ENCODE measurements at regions not wholly inside any gene's neighbourhood (a gene's known extent, or its start where the extent isn't known, plus 50 kb on each side); places are given as distances from the start of the nearest gene placed in this dataset.

DNA sequence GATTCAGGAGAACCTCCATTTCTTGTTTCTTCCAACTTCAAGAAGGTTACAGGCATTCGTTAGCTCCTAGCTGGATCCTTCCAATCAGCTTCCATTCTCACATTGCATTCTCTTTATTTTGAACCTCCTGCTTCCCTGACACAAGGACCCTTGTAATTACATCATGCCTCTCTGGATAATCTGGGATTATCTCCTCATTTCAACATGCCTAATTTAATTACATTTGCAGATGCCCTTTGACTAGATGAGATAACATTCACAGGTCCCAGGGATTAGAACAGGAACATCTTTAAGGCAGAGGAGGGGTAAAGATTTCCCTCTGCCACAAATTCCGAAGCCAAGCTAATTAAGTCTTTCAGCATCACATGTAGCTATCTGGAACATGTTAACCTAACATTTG lies 753.8 kb upstream of the PCDH7 start:
- Histone ChIP-seq H3K27me3 (no peaks in the 10 kb centered on the region), H3K4me1 (no peaks in the 10 kb centered on the region), H3K27ac (no peak overlapping the region), H3K36me3 (replicated peaks in 1 of 2; ENCODE audit: insufficient read depth in 1 of 2, low read depth in 2 of 2) (no peaks in the 10 kb centered on the region), H3K9me3 (no peaks in the 10 kb centered on the region), H3K4me3 (no peak overlapping the region)
- DNase-seq (no peak), ATAC-seq (no peak)
- WGBS, 2 donors, result 38 to 50% methylated on average over 2 of the region's 2 CpGs
- intact Hi-C loops (cut with DNase I), result no loop called here
- TF ChIP-seq, protein P1, sequence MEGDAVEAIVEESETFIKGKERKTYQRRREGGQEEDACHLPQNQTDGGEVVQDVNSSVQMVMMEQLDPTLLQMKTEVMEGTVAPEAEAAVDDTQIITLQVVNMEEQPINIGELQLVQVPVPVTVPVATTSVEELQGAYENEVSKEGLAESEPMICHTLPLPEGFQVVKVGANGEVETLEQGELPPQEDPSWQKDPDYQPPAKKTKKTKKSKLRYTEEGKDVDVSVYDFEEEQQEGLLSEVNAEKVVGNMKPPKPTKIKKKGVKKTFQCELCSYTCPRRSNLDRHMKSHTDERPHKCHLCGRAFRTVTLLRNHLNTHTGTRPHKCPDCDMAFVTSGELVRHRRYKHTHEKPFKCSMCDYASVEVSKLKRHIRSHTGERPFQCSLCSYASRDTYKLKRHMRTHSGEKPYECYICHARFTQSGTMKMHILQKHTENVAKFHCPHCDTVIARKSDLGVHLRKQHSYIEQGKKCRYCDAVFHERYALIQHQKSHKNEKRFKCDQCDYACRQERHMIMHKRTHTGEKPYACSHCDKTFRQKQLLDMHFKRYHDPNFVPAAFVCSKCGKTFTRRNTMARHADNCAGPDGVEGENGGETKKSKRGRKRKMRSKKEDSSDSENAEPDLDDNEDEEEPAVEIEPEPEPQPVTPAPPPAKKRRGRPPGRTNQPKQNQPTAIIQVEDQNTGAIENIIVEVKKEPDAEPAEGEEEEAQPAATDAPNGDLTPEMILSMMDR (IDR thresholded peaks at IDR 0.05), result no peak
- no peak for TF ChIP-seq POLR2A (IDR thresholded peaks at IDR 0.05)

DNA sequence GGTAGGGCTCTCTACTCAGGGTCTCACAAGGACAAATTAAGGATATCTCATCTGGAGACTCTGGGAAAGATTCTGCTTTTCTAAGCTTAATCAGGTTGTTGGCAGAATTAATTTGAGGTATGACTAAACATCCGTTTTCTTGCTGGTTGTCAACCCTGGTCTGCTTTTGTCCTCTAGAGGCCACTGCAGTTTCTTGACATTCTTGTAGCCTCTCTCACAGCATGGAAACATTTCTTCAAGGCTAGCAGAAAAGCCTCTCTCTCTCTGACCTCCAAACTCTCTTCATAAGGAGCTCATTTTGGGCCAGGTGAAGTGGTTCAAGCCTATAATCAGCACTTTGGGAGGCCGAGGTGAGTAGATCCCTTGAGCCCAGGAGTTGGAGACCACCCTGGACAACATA lies 749.5 kb upstream of the PCDH7 start:
- intact Hi-C loops (cut with DNase I), result no loop called here
- ATAC-seq (no peak), DNase-seq (no peak)
- no peaks in the 10 kb centered on the region for H3K27me3 ChIP-seq
- 40 to 41% methylated on average over 2 of the region's 2 CpGs for WGBS, 2 donors
- no peaks in the 10 kb centered on the region for H3K9me3 ChIP-seq
- TF ChIP-seq POLR2A (IDR thresholded peaks at IDR 0.05), result no peak
- TF ChIP-seq, protein P1 (IDR thresholded peaks at IDR 0.05), result no peak
- no peak overlapping the region for H3K4me3 ChIP-seq
- no peak overlapping the region for H3K27ac ChIP-seq
- H3K36me3 ChIP-seq (replicated peaks in 1 of 2; ENCODE audit: insufficient read depth in 1 of 2, low read depth in 2 of 2), result no peaks in the 10 kb centered on the region
- no peaks in the 10 kb centered on the region for H3K4me1 ChIP-seq

- Histone ChIP-seq H3K4me1 (no peaks in the 10 kb centered on the region), H3K9me3 (no peaks in the 10 kb centered on the region), H3K27me3 (no peaks in the 10 kb centered on the region), H3K4me3 (no peak overlapping the region), H3K27ac (no peak overlapping the region), H3K36me3 (replicated peaks in 1 of 2; ENCODE audit: insufficient read depth in 1 of 2, low read depth in 2 of 2) (no peaks in the 10 kb centered on the region)
- TF ChIP-seq POLR2A (IDR thresholded peaks at IDR 0.05), result no peak
- TF ChIP-seq, protein P1 (IDR thresholded peaks at IDR 0.05), result no peak
- DNase-seq (no peak), ATAC-seq (no peak)
- intact Hi-C loops (cut with DNase I), result no loop called here
- 77 to 83% methylated on average over 3 of the region's 3 CpGs for WGBS, 2 donors
Observed at GRCh38 chr4:29972121-29972520, 748.0 kb upstream of the PCDH7 start.

DNA sequence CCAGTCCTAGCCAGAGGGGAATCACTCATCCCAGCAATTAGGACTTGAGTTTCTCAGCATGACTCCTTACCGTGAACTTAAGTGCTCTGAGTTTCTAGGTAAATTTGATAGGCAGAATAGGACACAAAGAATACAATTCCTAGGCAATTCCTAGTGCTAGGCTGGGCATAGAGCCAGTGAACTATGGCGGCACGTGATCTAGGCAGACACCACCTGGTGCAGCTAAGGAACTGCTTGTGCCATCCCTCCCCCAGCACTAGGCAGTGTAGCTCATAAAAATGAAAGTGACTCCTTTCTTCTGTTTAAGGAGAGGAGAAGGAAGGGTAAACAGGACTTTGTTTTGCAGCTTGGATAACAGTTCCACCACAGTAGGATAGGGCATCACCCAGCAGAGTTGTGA lies 736.3 kb upstream of the PCDH7 start:
- Histone ChIP-seq H3K9me3 (no peaks in the 10 kb centered on the region), H3K4me3 (no peak overlapping the region), H3K27me3 (no peaks in the 10 kb centered on the region), H3K4me1 (no peaks in the 10 kb centered on the region), H3K27ac (no peak overlapping the region), H3K36me3 (replicated peaks in 1 of 2; ENCODE audit: insufficient read depth in 1 of 2, low read depth in 2 of 2) (no peaks in the 10 kb centered on the region)
- WGBS, 2 donors, result 63 to 65% methylated on average over 1 to 3 of the region's 3 CpGs
- TF ChIP-seq, protein P1 (IDR thresholded peaks at IDR 0.05), result no peak
- no peak for TF ChIP-seq POLR2A (IDR thresholded peaks at IDR 0.05)
- DNase-seq, result no peak
- no peak for ATAC-seq
- intact Hi-C loops (cut with DNase I), result no loop called here

DNA sequence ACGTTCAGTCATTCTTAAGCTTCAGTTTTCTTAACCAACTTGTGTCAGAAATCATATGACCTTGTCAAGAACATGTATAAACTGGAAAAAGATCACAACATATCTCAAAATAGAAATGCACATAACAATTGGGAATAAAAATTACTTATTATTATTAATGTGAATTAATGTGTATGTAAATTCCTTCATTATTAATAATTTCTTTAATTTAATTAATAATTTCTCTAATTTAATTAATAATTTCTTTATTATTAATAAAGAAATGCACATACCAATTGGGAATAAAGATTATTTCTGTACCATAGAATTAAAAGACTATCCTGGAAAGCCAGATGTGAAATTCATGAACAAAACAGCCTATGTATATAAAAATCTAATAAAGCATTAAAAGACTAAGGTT lies 718.5 kb upstream of the PCDH7 start:
- H3K36me3 ChIP-seq (replicated peaks in 1 of 2; ENCODE audit: insufficient read depth in 1 of 2, low read depth in 2 of 2), result no peaks in the 10 kb centered on the region
- intact Hi-C loops (cut with DNase I), result no loop called here
- WGBS, 2 donors, result 40 to 48% methylated on average over 1 of the region's 1 CpG
- H3K4me1 ChIP-seq, result no peaks in the 10 kb centered on the region
- H3K9me3 ChIP-seq, result no peaks in the 10 kb centered on the region
- DNase-seq, result no peak
- no peak overlapping the region for H3K4me3 ChIP-seq
- TF ChIP-seq, protein P1 (IDR thresholded peaks at IDR 0.05), result no peak
- TF ChIP-seq POLR2A (IDR thresholded peaks at IDR 0.05), result no peak
- ATAC-seq, result no peak
- H3K27ac ChIP-seq, result no peak overlapping the region
- H3K27me3 ChIP-seq, result no peaks in the 10 kb centered on the region

All from body of pancreas (tissue), 4 donors.